Neural cell (in vitro differentiated cells): ENCODE measurements at regions not wholly inside any gene's neighbourhood (a gene's known extent, or its start where the extent isn't known, plus 50 kb on each side); places are given as distances from the start of the nearest gene placed in this dataset.

Experiments used
- H2AFZ ChIP-seq: fragments of 200-600, 300-800 bp; sonication (generic), shearing (Covaris generic); 2 replicates; pipeline ENCODE4 v1.6.0; 2014; ENCODE audit warnings: low read depth, mild to moderate bottlenecking, antibody characterized with exemption, low read length, moderate library complexity
- H3F3A ChIP-seq: fragments of 200-600 bp; shearing (Covaris generic); 2 replicates; pipeline ENCODE4 v1.6.1; 2016; ENCODE audit warnings: mild to moderate bottlenecking, moderate library complexity, mixed read lengths, antibody characterized with exemption, low read length; ENCODE audit not compliant: insufficient read depth, poor library complexity, severe bottlenecking
- H3K27ac ChIP-seq: fragments of 200-600, 300-800 bp; sonication (generic), shearing (Covaris generic); 2 replicates; pipeline ENCODE4 v1.5.1; 2014; ENCODE audit warnings: mild to moderate bottlenecking, low read length, moderate library complexity
- H3K27me3 ChIP-seq: fragments of 300-800, 200-600 bp; sonication (generic), shearing (Covaris generic); 2 replicates; pipeline ENCODE4 v1.6.0; 2014; ENCODE audit warnings: mild to moderate bottlenecking, low read depth, low read length, moderate library complexity; ENCODE audit not compliant: insufficient read depth
- H3K36me3 ChIP-seq: fragments of 300-800, 200-600 bp; sonication (generic), shearing (Covaris generic); 2 replicates; pipeline ENCODE4 v1.5.1; 2014; ENCODE audit warnings: mild to moderate bottlenecking, antibody characterized with exemption, low read length, moderate library complexity; ENCODE audit not compliant: insufficient read depth
- H3K4me2 ChIP-seq: fragments of 300-800, 200-600 bp; sonication (generic), shearing (Covaris generic); 2 replicates; pipeline ENCODE4 v1.6.0; 2014; ENCODE audit warnings: mild to moderate bottlenecking, low read length
- H3K4me3 ChIP-seq: fragments of 300-800, 200-600 bp; sonication (generic), shearing (Covaris generic); 2 replicates; pipeline ENCODE4 v1.5.1; 2014; ENCODE audit warnings: mild to moderate bottlenecking, low read length, moderate library complexity
- H3K79me2 ChIP-seq: fragments of 200-600 bp; shearing (Covaris generic); replicated peaks from 2 replicates; pipeline ENCODE4 v1.6.0; 2014; ENCODE audit warnings: mild to moderate bottlenecking, low read length, moderate library complexity; ENCODE audit not compliant: insufficient read depth
- H3K9ac ChIP-seq: fragments of 300-800, 200-600 bp; sonication (generic), shearing (Covaris generic); 2 replicates; pipeline ENCODE4 v1.6.1; 2016; ENCODE audit warnings: mild to moderate bottlenecking, low read length, mixed read lengths
- H3K9me2 ChIP-seq: fragments of 200-600 bp; shearing (Covaris generic); 2 replicates; pipeline ENCODE4 v1.6.1; 2016; ENCODE audit warnings: mild to moderate bottlenecking, low read length, mixed read lengths; ENCODE audit not compliant: insufficient read depth
- H3K9me3 ChIP-seq: fragments of 200-600, 300-800 bp; sonication (generic), shearing (Covaris generic); 2 replicates; pipeline ENCODE4 v1.6.1; 2016; ENCODE audit warnings: mild to moderate bottlenecking, mixed run types, low read length, moderate library complexity, mixed read lengths
- H4K20me1 ChIP-seq: fragments of 200-600 bp; shearing (Covaris generic); 2 replicates; pipeline ENCODE4 v1.6.1; 2016; ENCODE audit warnings: mild to moderate bottlenecking, mixed run types; ENCODE audit not compliant: insufficient read depth
- EP300 ChIP-seq: fragments of 450-650 bp; conservative IDR thresholded peaks from 2 replicates; pipeline ENCODE4 v1.6.1; 2014; ENCODE audit warnings: antibody characterized with exemption, mild to moderate bottlenecking, moderate library complexity; ENCODE audit not compliant: poor library complexity, severe bottlenecking
- EZH2 ChIP-seq: fragments of 200-600, 300-800 bp; shearing (Covaris generic), sonication (generic); IDR thresholded peaks from 2 replicates; pipeline ENCODE4 v1.6.1; 2014; ENCODE audit warnings: antibody characterized with exemption, low read length, borderline replicate concordance, mild to moderate bottlenecking; ENCODE audit not compliant: insufficient read depth, poor library complexity, severe bottlenecking
- MXI1 ChIP-seq: fragments of 450-650 bp; conservative IDR thresholded peaks from 2 replicates; pipeline ENCODE4 v1.6.1; 2014; ENCODE audit warnings: antibody characterized with exemption, mild to moderate bottlenecking; ENCODE audit not compliant: poor library complexity, severe bottlenecking
- POLR2AphosphoS5 ChIP-seq: IDR thresholded peaks from 2 replicates; pipeline ENCODE4 v1.6.1; 2012
- RAD21 ChIP-seq: fragments of 450-650 bp; conservative IDR thresholded peaks from 2 replicates; pipeline ENCODE4 v1.6.1; 2014; ENCODE audit warnings: antibody characterized with exemption, mild to moderate bottlenecking, moderate library complexity
- SMC3 ChIP-seq: fragments of 450-650 bp; conservative IDR thresholded peaks from 2 replicates; pipeline ENCODE4 v1.6.1; 2014; ENCODE audit warnings: antibody characterized with exemption, mild to moderate bottlenecking, moderate library complexity; ENCODE audit not compliant: poor library complexity
- TAF1 ChIP-seq: IDR thresholded peaks from 2 replicates; pipeline ENCODE4 v1.6.1; 2012; ENCODE audit warnings: low read depth
- TF ChIP-seq, protein P1 (sequence below): IDR thresholded peaks from 2 replicates; pipeline ENCODE4 v1.6.1; 2012; ENCODE audit warnings: borderline replicate concordance
- TF ChIP-seq, protein P2 (sequence below): fragments of 450-650 bp; IDR thresholded peaks from 2 replicates; pipeline ENCODE4 v1.5.1; 2014; ENCODE audit warnings: antibody characterized with exemption, mild to moderate bottlenecking, moderate library complexity; ENCODE audit not compliant: poor library complexity, severe bottlenecking

DNA sequence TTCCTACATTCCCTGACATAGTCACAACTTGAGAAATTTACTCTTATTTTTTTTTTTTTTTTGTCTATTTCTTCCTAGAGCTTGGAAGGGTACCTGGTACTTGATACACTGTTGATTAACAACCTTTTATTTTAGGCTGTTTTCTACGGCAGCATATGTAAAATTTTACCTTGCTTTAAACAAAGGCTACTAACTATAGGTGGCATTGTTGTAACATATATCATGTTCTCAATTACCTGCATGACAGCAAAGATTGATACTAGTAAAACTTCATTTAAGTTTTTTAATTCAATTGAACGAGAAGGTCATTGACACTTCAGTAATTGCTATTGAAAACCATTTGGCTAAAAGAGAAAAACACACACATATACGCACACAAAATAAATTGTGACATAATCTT, 238.3 kb upstream of the ESRRG start:
- Histone ChIP-seq H3K9ac (no peak overlapping the region), H3K9me3 (no peaks in the 10 kb centered on the region), H4K20me1 (no peaks in the 10 kb centered on the region), H3K79me2 (no peaks in the 10 kb centered on the region), H3K4me2 (no peak overlapping the region), H3K36me3 (no peaks in the 10 kb centered on the region), H3K27me3 (no peaks in the 10 kb centered on the region), H3K4me3 (no peak overlapping the region), H3K27ac (no peak overlapping the region), H3F3A (no peaks in the 10 kb centered on the region), H2AFZ (no peak overlapping the region), H3K9me2 (no peaks in the 10 kb centered on the region)
- no peak for TF ChIP-seq POLR2AphosphoS5
- no peak for TF ChIP-seq EZH2
- TF ChIP-seq RAD21 = peak; percentile 55
- peak; percentile 51 for TF ChIP-seq SMC3
- TF ChIP-seq EP300 = no peak
- no peak for TF ChIP-seq TAF1
- TF ChIP-seq, protein P1, sequence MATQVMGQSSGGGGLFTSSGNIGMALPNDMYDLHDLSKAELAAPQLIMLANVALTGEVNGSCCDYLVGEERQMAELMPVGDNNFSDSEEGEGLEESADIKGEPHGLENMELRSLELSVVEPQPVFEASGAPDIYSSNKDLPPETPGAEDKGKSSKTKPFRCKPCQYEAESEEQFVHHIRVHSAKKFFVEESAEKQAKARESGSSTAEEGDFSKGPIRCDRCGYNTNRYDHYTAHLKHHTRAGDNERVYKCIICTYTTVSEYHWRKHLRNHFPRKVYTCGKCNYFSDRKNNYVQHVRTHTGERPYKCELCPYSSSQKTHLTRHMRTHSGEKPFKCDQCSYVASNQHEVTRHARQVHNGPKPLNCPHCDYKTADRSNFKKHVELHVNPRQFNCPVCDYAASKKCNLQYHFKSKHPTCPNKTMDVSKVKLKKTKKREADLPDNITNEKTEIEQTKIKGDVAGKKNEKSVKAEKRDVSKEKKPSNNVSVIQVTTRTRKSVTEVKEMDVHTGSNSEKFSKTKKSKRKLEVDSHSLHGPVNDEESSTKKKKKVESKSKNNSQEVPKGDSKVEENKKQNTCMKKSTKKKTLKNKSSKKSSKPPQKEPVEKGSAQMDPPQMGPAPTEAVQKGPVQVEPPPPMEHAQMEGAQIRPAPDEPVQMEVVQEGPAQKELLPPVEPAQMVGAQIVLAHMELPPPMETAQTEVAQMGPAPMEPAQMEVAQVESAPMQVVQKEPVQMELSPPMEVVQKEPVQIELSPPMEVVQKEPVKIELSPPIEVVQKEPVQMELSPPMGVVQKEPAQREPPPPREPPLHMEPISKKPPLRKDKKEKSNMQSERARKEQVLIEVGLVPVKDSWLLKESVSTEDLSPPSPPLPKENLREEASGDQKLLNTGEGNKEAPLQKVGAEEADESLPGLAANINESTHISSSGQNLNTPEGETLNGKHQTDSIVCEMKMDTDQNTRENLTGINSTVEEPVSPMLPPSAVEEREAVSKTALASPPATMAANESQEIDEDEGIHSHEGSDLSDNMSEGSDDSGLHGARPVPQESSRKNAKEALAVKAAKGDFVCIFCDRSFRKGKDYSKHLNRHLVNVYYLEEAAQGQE = no peak
- TF ChIP-seq MXI1 = no peak
- TF ChIP-seq, protein P2, sequence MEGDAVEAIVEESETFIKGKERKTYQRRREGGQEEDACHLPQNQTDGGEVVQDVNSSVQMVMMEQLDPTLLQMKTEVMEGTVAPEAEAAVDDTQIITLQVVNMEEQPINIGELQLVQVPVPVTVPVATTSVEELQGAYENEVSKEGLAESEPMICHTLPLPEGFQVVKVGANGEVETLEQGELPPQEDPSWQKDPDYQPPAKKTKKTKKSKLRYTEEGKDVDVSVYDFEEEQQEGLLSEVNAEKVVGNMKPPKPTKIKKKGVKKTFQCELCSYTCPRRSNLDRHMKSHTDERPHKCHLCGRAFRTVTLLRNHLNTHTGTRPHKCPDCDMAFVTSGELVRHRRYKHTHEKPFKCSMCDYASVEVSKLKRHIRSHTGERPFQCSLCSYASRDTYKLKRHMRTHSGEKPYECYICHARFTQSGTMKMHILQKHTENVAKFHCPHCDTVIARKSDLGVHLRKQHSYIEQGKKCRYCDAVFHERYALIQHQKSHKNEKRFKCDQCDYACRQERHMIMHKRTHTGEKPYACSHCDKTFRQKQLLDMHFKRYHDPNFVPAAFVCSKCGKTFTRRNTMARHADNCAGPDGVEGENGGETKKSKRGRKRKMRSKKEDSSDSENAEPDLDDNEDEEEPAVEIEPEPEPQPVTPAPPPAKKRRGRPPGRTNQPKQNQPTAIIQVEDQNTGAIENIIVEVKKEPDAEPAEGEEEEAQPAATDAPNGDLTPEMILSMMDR = peak; percentile 44

DNA sequence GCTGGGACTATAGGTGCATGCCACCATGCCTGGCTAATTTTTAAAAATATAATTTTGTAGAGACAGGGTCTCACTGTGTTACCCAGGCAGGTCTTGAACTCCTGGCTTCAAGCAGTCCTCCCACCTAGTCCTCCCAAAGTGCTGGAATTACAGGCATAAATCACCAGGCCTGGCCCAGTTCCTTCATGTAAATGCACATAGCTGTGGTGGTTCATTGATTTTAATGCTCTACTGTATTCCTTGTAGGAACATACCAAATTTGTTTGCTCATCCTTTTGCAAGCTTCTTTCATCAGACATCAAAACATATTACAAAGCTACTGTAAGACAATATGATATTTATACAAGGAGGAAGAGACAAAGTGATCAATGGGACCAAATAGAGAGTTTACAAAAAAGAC, 237.5 kb upstream of the ESRRG start:
- H3K36me3 ChIP-seq = no peaks in the 10 kb centered on the region
- no peaks in the 10 kb centered on the region for H4K20me1 ChIP-seq
- TF ChIP-seq EP300 (no peak), MXI1 (no peak), POLR2AphosphoS5 (no peak), TAF1 (no peak), RAD21 (no peak), EZH2 (no peak), SMC3 (no peak)
- TF ChIP-seq, protein P2 = no peak
- TF ChIP-seq, protein P1 = no peak

More for the DNA sequence above, 237.5 kb upstream of the ESRRG start:
- no peaks in the 10 kb centered on the region for H3K9me3 ChIP-seq
- H3K27me3 ChIP-seq = no peaks in the 10 kb centered on the region
- no peak overlapping the region for H3K4me3 ChIP-seq
- no peak overlapping the region for H3K9ac ChIP-seq
- no peaks in the 10 kb centered on the region for H3F3A ChIP-seq
- no peak overlapping the region for H2AFZ ChIP-seq
- H3K79me2 ChIP-seq = no peaks in the 10 kb centered on the region
- no peak overlapping the region for H3K4me2 ChIP-seq
- H3K9me2 ChIP-seq = no peaks in the 10 kb centered on the region
- no peak overlapping the region for H3K27ac ChIP-seq
